ENCODE measurements at regions not wholly inside any gene's neighbourhood (a gene's known extent, or its start where the extent isn't known, plus 50 kb on each side); places are given as distances from the start of the nearest gene placed in this dataset.

DNA sequence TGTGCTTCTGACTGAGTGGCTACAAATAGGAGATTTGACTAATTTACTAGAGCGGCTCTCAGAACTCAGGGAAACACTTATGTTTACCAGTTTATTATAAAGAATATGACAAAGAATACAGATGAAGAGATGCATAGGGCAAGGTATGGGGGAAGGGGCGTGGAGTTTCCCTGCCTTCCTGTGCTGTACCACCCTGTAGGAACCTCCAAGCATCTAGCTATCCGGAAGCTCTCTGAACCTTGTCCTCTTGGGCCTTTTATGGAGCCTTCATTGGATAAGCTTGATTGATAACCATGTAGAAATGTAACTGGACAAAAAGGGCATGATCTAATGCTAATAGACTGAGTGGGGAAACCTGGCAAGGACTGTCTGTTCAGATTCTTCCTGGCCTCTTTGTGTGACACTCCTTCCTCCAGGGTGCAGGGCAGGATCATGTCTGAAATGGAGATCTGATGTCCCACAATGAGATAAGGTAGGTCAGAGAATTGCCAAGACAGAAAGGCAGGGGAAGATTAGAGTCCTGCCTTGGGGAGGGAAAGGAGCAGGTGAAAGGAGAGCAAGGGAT, 101.8 kb upstream of the NPAS2 start:
- Mint-ChIP-seq H3K9me3 (peaks cover 0 to 4% (median 0%) of the 10 kb centered on the region in 7 donors), H3K36me3 (no peaks in the 10 kb centered on the region), H3K4me3 (no peak overlapping the region), H3K27ac (no peak overlapping the region), H3K27me3 (peaks cover 10 to 25% (median 16%) of the 10 kb centered on the region in 3 donors), H3K4me1 (no peaks in the 10 kb centered on the region)
- ATAC-seq (ENCODE audit: low read depth in 2 of 2) (no peak), DNase-seq (no peak)

- no peak for ATAC-seq (ENCODE audit: low read depth in 2 of 2)
- H3K4me1 Mint-ChIP-seq, result no peaks in the 10 kb centered on the region
Measured at GRCh38 chr2:100720445-100720844, 99.5 kb upstream of the NPAS2 start.

DNA sequence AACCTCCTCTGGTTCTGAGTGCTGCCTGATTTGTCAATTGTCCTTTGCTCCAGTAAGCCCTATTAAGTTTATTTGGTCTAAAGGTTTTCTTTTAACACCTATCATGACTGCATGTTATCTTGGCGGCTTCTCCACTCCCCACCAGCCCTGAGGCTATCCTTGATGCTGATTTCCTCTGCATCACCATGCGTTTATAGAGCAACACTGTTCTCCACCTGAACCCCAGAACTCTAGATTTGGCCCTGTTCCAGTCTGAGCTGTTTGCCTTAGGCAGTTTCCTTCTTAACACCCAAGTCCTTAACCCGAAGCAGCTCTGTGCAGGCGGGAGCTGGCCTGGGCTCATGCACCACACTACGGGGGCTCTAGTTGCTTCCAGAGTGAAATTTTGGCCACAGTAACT, 98.2 kb upstream of the NPAS2 start:
- Mint-ChIP-seq H3K36me3 (no peaks in the 10 kb centered on the region), H3K9me3 (peaks cover 0 to 5% (median 0%) of the 10 kb centered on the region in 7 donors), H3K4me1 (no peaks in the 10 kb centered on the region), H3K27me3 (peaks cover 16 to 28% (median 24%) of the 10 kb centered on the region in 3 donors), H3K4me3 (no peak overlapping the region), H3K27ac (no peak overlapping the region)
- DNase-seq (no peak), ATAC-seq (ENCODE audit: low read depth in 2 of 2) (no peak)

More at GRCh38 chr2:100720445-100720844, 99.5 kb upstream of the NPAS2 start:
- peaks cover 8 to 24% (median 20%) of the 10 kb centered on the region in 3 donors for H3K27me3 Mint-ChIP-seq
- no peak for DNase-seq
- peaks cover 0 to 2% (median 0%) of the 10 kb centered on the region in 7 donors for H3K9me3 Mint-ChIP-seq
- no peak overlapping the region for H3K27ac Mint-ChIP-seq
- H3K36me3 Mint-ChIP-seq, result no peaks in the 10 kb centered on the region
- no peak overlapping the region for H3K4me3 Mint-ChIP-seq

DNA sequence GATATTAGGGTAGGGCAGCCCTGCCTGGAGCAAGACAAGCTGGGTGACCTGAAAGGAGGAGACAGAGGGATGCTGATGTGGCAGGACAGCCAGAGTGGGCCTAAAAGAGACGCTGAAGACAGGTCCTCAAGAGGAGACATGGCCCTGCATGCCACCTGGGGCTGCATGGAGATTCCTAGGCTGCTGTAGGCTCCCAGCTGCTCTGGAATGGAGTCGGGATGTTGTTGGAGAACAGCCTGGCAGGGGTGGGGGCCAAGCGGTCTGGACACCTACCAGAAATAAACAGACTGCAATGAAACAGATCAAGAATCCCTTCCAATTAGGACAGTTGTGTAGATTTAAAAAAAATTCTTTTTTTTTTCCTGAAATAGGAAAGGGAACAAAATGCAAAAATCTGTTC, 97.8 kb upstream of the NPAS2 start:
- ATAC-seq (ENCODE audit: low read depth in 2 of 2) (no peak), DNase-seq (no peak)
- Mint-ChIP-seq H3K9me3 (peaks cover 0 to 5% (median 0%) of the 10 kb centered on the region in 7 donors), H3K27ac (no peak overlapping the region), H3K4me1 (no peaks in the 10 kb centered on the region), H3K36me3 (no peaks in the 10 kb centered on the region), H3K27me3 (peaks cover 18 to 31% (median 21%) of the 10 kb centered on the region in 3 donors), H3K4me3 (no peak overlapping the region)

DNA sequence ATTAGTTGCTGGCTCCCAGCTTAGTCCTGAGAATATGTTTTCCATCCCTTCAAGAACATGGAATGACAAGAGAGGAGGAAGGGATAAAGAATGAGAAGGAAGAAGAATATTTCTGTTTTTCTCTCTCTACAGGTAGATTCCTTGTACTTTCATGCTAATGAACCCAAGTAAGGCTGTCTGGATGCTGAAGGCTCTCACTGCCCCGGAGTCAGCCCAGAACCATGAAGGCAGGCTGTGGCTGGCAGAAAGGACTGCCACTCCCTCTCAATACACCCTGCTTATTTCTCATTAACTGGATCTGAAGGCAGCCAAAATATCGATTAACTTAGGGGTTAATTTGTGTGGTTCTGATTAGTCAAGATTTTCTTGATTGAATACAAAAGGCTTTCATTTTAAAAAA, 93.1 kb upstream of the NPAS2 start:
- Mint-ChIP-seq H3K27me3 (peaks cover 35 to 51% (median 40%) of the 10 kb centered on the region in 3 donors), H3K9me3 (peaks cover 2 to 21% (median 11%) of the 10 kb centered on the region in 7 donors), H3K36me3 (no peaks in the 10 kb centered on the region), H3K27ac (no peak overlapping the region), H3K4me3 (no peak overlapping the region), H3K4me1 (no peaks in the 10 kb centered on the region)
- DNase-seq (no peak), ATAC-seq (ENCODE audit: low read depth in 2 of 2) (no peak)

DNA sequence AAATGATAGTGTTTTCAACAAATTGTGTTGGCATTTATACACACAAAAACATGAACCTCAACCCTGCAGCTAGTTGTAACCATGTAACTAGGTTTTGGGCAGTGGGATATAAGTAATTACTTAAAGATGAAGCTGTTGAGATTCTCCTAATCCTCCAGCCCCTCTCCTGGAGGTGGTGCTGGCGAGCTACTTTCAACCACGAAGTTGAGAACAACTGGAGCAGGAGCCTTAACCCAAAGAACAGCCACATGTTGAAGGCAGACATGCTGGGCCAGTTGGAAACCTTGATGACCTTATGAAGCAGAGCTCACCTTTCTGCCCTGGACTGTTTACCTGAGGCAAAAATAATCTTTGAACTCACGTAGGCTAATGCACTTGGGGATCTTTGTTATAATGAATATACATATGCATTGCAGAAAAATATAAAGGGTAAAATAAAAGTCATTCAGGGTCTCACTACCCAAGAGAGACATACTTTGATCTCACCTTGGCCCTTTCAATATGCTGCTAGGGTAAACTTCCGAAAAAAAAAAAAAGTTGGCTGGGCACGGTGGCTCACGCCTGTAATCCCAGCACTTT, 89.6 kb upstream of the NPAS2 start:
- no peaks in the 10 kb centered on the region for H3K4me1 Mint-ChIP-seq
- DNase-seq (no peak), ATAC-seq (ENCODE audit: low read depth in 2 of 2) (no peak)
- peaks cover 44 to 62% (median 49%) of the 10 kb centered on the region in 3 donors for H3K27me3 Mint-ChIP-seq
- H3K4me3 Mint-ChIP-seq, result no peak overlapping the region
- H3K27ac Mint-ChIP-seq, result no peak overlapping the region
- H3K36me3 Mint-ChIP-seq, result no peaks in the 10 kb centered on the region
- H3K9me3 Mint-ChIP-seq, result peaks cover 2 to 21% (median 11%) of the 10 kb centered on the region in 7 donors

- DNase-seq (no peak), ATAC-seq (ENCODE audit: low read depth in 2 of 2) (no peak)
- Mint-ChIP-seq H3K27ac (no peak overlapping the region), H3K27me3 (peaks cover 47 to 62% (median 51%) of the 10 kb centered on the region in 3 donors), H3K9me3 (peaks cover 0 to 21% (median 10%) of the 10 kb centered on the region in 7 donors), H3K4me1 (no peaks in the 10 kb centered on the region), H3K4me3 (no peak overlapping the region), H3K36me3 (no peaks in the 10 kb centered on the region)
Measured at GRCh38 chr2:100731535-100731981, 88.4 kb upstream of the NPAS2 start.

GRCh38 chr2:100733391-100734187, 86.3 kb upstream of the NPAS2 start:
- Mint-ChIP-seq H3K27me3 (peaks cover 42 to 53% (median 52%) of the 10 kb centered on the region in 3 donors), H3K9me3 (peaks cover 0 to 14% (median 10%) of the 10 kb centered on the region in 7 donors), H3K36me3 (no peaks in the 10 kb centered on the region), H3K4me1 (no peaks in the 10 kb centered on the region), H3K4me3 (no peak overlapping the region), H3K27ac (no peak overlapping the region)
- ATAC-seq (ENCODE audit: low read depth in 2 of 2) (no peak), DNase-seq (no peak)

- peak overlapping the region in 1 of 6 donors; percentile 1 for H3K27ac Mint-ChIP-seq
- H3K4me3 Mint-ChIP-seq, result no peak overlapping the region
- no peaks in the 10 kb centered on the region for H3K36me3 Mint-ChIP-seq
- DNase-seq (no peak), ATAC-seq (ENCODE audit: low read depth in 2 of 2) (no peak)
- peaks cover 41 to 45% (median 41%) of the 10 kb centered on the region in 3 donors for H3K27me3 Mint-ChIP-seq
- H3K4me1 Mint-ChIP-seq, result no peaks in the 10 kb centered on the region
- peaks cover 0 to 5% (median 0%) of the 10 kb centered on the region in 7 donors for H3K9me3 Mint-ChIP-seq
Measured at GRCh38 chr2:100736121-100736915, 83.6 kb upstream of the NPAS2 start.

DNA sequence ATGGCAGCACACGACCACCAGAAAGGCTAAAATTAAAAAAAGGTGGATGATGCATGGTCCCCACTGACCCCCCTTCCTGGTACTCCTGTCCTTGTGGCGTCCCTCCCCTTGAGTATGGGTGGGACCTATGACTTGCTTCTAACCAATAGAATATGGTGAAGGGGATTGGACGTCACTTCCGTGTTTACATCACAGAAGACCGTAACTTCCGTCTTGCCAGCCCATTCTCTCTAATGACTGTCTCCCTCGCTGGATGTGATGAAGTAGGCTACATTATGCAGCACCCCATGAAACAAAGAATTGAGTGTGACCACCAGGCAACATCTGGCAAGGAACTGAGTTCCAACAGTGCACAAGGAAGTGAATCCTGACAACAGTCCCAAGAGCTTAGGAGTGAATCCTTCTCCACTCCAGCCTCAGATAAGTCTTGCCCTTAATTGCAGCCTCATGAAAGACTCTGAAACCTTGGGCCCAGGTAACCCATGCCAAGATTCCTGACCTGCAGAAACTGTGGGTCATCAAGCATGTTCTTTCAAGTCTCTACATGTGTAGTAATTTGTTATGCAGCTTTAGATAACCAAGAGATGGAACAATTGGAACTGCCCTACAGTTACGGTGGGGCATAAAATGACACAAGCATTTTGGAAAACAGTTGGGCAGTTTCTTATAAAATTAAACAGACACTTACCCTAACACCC, 80.1 kb upstream of the NPAS2 start:
- H3K27ac Mint-ChIP-seq, result no peak overlapping the region
- no peaks in the 10 kb centered on the region for H3K4me1 Mint-ChIP-seq
- ATAC-seq (ENCODE audit: low read depth in 2 of 2) (no peak), DNase-seq (no peak)
- H3K36me3 Mint-ChIP-seq, result no peaks in the 10 kb centered on the region
- peaks cover 0 to 5% (median 0%) of the 10 kb centered on the region in 7 donors for H3K9me3 Mint-ChIP-seq
- peaks cover 16 to 29% (median 23%) of the 10 kb centered on the region in 3 donors for H3K27me3 Mint-ChIP-seq
- H3K4me3 Mint-ChIP-seq, result no peak overlapping the region

DNA sequence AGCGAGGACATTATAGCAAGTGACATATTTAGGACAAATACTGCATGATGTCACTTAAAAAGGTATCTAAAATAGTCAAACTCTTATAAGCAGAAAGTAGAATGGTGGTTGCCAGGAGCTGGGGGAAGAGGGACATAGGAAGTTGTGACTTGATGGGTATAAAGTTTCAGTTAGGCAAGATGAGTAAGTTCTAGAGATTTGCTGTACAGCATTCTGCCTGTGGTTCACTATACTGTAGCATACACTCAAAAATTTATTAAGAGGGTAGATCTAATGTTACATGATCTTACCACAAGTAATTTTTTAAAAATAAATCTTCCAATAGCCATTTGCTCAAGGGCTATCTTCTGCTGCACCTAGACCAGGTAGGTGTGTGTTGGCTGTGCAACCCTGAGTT, 78.1 kb upstream of the NPAS2 start:
- H3K4me3 Mint-ChIP-seq, result no peak overlapping the region
- peaks cover 16 to 30% (median 20%) of the 10 kb centered on the region in 3 donors for H3K27me3 Mint-ChIP-seq
- ATAC-seq (ENCODE audit: low read depth in 2 of 2) (no peak), DNase-seq (no peak)
- H3K4me1 Mint-ChIP-seq, result no peaks in the 10 kb centered on the region
- H3K9me3 Mint-ChIP-seq, result peaks cover 0 to 5% (median 0%) of the 10 kb centered on the region in 7 donors
- H3K36me3 Mint-ChIP-seq, result no peaks in the 10 kb centered on the region
- H3K27ac Mint-ChIP-seq, result no peak overlapping the region

GRCh38 chr2:100742277-100743254, 77.4 kb upstream of the NPAS2 start:
- Mint-ChIP-seq H3K36me3 (no peaks in the 10 kb centered on the region), H3K9me3 (peaks cover 0 to 5% (median 0%) of the 10 kb centered on the region in 7 donors), H3K4me1 (no peaks in the 10 kb centered on the region), H3K27me3 (peaks cover 13 to 32% (median 24%) of the 10 kb centered on the region in 3 donors), H3K4me3 (no peak overlapping the region), H3K27ac (no peak overlapping the region)
- DNase-seq (no peak), ATAC-seq (ENCODE audit: low read depth in 2 of 2) (no peak)

Data from naive B cell (primary cell).